Hepatocyte (in vitro differentiated cells): ENCODE measurements at regions not wholly inside any gene's neighbourhood (a gene's known extent, or its start where the extent isn't known, plus 50 kb on each side); places are given as distances from the start of the nearest gene placed in this dataset.

Experiments
- DNase-seq: peaks from one replicate; pipeline ENCODE4 v3.0.0-alpha.2; 2016; ENCODE audit warnings: low spot score
- H2AFZ ChIP-seq: fragments of 200-600 bp; sonication (generic); 2 replicates; pipeline ENCODE4 v1.6.0; 2016; ENCODE audit warnings: antibody characterized with exemption, mild to moderate bottlenecking
- H3K27ac ChIP-seq: fragments of 200-600 bp; sonication (generic); 2 replicates; pipeline ENCODE4 v1.5.1; 2016; ENCODE audit warnings: mild to moderate bottlenecking
- H3K27me3 ChIP-seq: fragments of 200-600 bp; sonication (generic); 2 replicates; pipeline ENCODE4 v1.6.1; 2016
- H3K36me3 ChIP-seq: fragments of 200-600 bp; sonication (generic); replicated peaks from 2 replicates; pipeline ENCODE4 v1.5.1; 2016; ENCODE audit warnings: low read depth; ENCODE audit not compliant: insufficient read depth
- H3K4me1 ChIP-seq: fragments of 200-600 bp; sonication (generic); 2 replicates; pipeline ENCODE4 v1.5.1; 2016; ENCODE audit warnings: mild to moderate bottlenecking, moderate library complexity; ENCODE audit not compliant: insufficient read depth
- H3K4me2 ChIP-seq: fragments of 200-600 bp; sonication (generic); 2 replicates; pipeline ENCODE4 v1.6.0; 2016
- H3K4me3 ChIP-seq: fragments of 200-600 bp; sonication (generic); 2 replicates; pipeline ENCODE4 v1.5.1; 2016; ENCODE audit warnings: mild to moderate bottlenecking
- H3K79me2 ChIP-seq: fragments of 200-600 bp; sonication (generic); 2 replicates; pipeline ENCODE4 v1.6.0; 2017; ENCODE audit warnings: mild to moderate bottlenecking
- H3K9me2 ChIP-seq: fragments of 200-600 bp; sonication (generic); replicated peaks from 2 replicates; pipeline ENCODE4 v1.6.0; 2017; ENCODE audit warnings: mild to moderate bottlenecking; ENCODE audit not compliant: insufficient read depth
- H3K9me3 ChIP-seq: fragments of 200-600 bp; sonication (generic); 2 replicates; pipeline ENCODE4 v1.5.1; 2016; ENCODE audit warnings: low read depth, mild to moderate bottlenecking
- H4K20me1 ChIP-seq: fragments of 200-600 bp; sonication (generic); 2 replicates; pipeline ENCODE4 v1.6.0; 2016; ENCODE audit warnings: mild to moderate bottlenecking; ENCODE audit not compliant: insufficient read depth, poor library complexity, severe bottlenecking
- CTCF ChIP-seq: fragments of 200-600 bp; sonication (generic); IDR thresholded peaks from 2 replicates; pipeline ENCODE4 v1.5.1; 2016; ENCODE audit warnings: antibody characterized with exemption, mild to moderate bottlenecking; ENCODE audit not compliant: poor library complexity
- EZH2 ChIP-seq: fragments of 200-600 bp; sonication (generic); IDR thresholded peaks from 2 replicates; pipeline ENCODE4 v1.6.1; 2016; ENCODE audit warnings: antibody characterized with exemption, mild to moderate bottlenecking, borderline replicate concordance
- EZH2phosphoT487 ChIP-seq: fragments of 200-600 bp; sonication (generic); IDR thresholded peaks from one replicate; pipeline ENCODE4 v1.6.1; 2018; ENCODE audit warnings: antibody characterized with exemption, mild to moderate bottlenecking, low read depth, moderate library complexity; ENCODE audit not compliant: unreplicated experiment, severe bottlenecking
- WGBS: methylation state at CpG from one replicate; pipeline ENCODE4 v1.1.6; 2016; ENCODE audit warnings: low lambda C conversion rate; ENCODE audit errors: missing lambda C conversion rate; 5-methylcytosine and 5-hydroxymethylcytosine counted together

GRCh38 chr4:144565527-144566195 is 80.3 kb upstream of the HHIP start:
- Histone ChIP-seq H3K4me2 (no peak overlapping the region), H3K9me3 (no peaks in the 10 kb centered on the region), H3K36me3 (no peaks in the 10 kb centered on the region), H3K79me2 (no peaks in the 10 kb centered on the region), H3K27ac (no peak overlapping the region), H2AFZ (no peak overlapping the region), H3K27me3 (no peaks in the 10 kb centered on the region), H3K9me2 (no peaks in the 10 kb centered on the region), H3K4me3 (no peak overlapping the region), H3K4me1 (no peaks in the 10 kb centered on the region), H4K20me1 (no peaks in the 10 kb centered on the region)
- TF ChIP-seq CTCF, result no peak
- no peak for TF ChIP-seq EZH2
- no peak for DNase-seq
- 90% methylated on average over 4 of the region's 4 CpGs for WGBS

- WGBS, result 90% methylated on average over 7 of the region's 7 CpGs
- no peaks in the 10 kb centered on the region for H3K36me3 ChIP-seq
- no peaks in the 10 kb centered on the region for H3K4me1 ChIP-seq
These were observed 73.3 kb upstream of the HHIP start for GRCh38 chr4:144572660-144573059.

GRCh38 chr4:144574000-144574399 is 72.0 kb upstream of the HHIP start:
- H3K9me2 ChIP-seq, result no peaks in the 10 kb centered on the region
- H3K79me2 ChIP-seq, result no peaks in the 10 kb centered on the region
- H3K27me3 ChIP-seq, result no peaks in the 10 kb centered on the region
- H3K36me3 ChIP-seq, result no peaks in the 10 kb centered on the region
- no peaks in the 10 kb centered on the region for H3K4me1 ChIP-seq
- WGBS, result 57% methylated on average over 1 of the region's 1 CpG
- H3K9me3 ChIP-seq, result no peaks in the 10 kb centered on the region
- TF ChIP-seq EZH2phosphoT487 (no peak), EZH2 (no peak), CTCF (no peak)
- no peak overlapping the region for H3K27ac ChIP-seq
- no peaks in the 10 kb centered on the region for H4K20me1 ChIP-seq
- no peak for DNase-seq
- no peak overlapping the region for H3K4me2 ChIP-seq
- H2AFZ ChIP-seq, result no peak overlapping the region
- no peak overlapping the region for H3K4me3 ChIP-seq

More at GRCh38 chr4:144572660-144573059, 73.3 kb upstream of the HHIP start:
- Histone ChIP-seq H3K4me2 (no peak overlapping the region), H2AFZ (no peak overlapping the region), H3K79me2 (no peaks in the 10 kb centered on the region), H3K4me3 (no peak overlapping the region), H3K27me3 (no peaks in the 10 kb centered on the region), H3K9me2 (no peaks in the 10 kb centered on the region), H3K27ac (no peak overlapping the region), H4K20me1 (no peaks in the 10 kb centered on the region), H3K9me3 (no peaks in the 10 kb centered on the region)
- TF ChIP-seq EZH2 (no peak), EZH2phosphoT487 (no peak), CTCF (peak; percentile 2)
- no peak for DNase-seq

- H3K9me2 ChIP-seq, result no peaks in the 10 kb centered on the region
- no peak overlapping the region for H3K4me2 ChIP-seq
- no peak for TF ChIP-seq EZH2
- no peak for TF ChIP-seq CTCF
- no peak for TF ChIP-seq EZH2phosphoT487
- H3K27me3 ChIP-seq, result no peaks in the 10 kb centered on the region
- no peaks in the 10 kb centered on the region for H4K20me1 ChIP-seq
- WGBS, result 96% methylated on average over 3 of the region's 3 CpGs
- no peak overlapping the region for H3K27ac ChIP-seq
- H3K9me3 ChIP-seq, result no peaks in the 10 kb centered on the region
- DNase-seq, result no peak
- no peaks in the 10 kb centered on the region for H3K79me2 ChIP-seq
- no peaks in the 10 kb centered on the region for H3K36me3 ChIP-seq
- H2AFZ ChIP-seq, result no peak overlapping the region
- H3K4me3 ChIP-seq, result no peak overlapping the region
- H3K4me1 ChIP-seq, result no peaks in the 10 kb centered on the region
These were observed 71.4 kb upstream of the HHIP start for GRCh38 chr4:144574509-144574908.
